ENCODE measurements at regions not wholly inside any gene's neighbourhood (a gene's known extent, or its start where the extent isn't known, plus 50 kb on each side); places are given as distances from the start of the nearest gene placed in this dataset.

DNA sequence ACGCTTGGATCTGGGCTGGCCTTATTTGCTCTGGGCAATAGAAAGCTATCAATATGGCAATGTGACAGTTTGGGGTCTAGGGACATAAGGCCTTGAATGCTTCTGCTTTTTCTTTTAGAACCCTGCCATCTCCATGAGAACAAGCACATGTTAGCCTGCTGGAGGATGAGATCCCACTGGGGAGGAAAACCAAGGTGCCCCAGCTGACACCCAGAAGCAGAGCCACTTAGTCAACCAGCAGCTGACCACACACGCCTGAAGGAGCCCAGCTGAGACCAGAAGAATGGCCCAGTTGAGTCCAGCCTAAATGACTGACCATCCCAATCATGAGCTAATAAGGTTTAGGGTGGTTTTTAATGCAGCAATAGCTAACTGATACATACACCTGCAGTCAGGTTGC, 171.2 kb downstream of the AHSP start:
- no peaks in the 10 kb centered on the region for H3K27me3 ChIP-seq (ENCODE audit: insufficient read depth, poor library complexity, severe bottlenecking)
- ATAC-seq (ENCODE audit: low read depth) (no peak), DNase-seq (ENCODE audit: low spot score) (no peak)
- peaks cover 22% of the 10 kb centered on the region for H3K36me3 ChIP-seq (ENCODE audit: low read depth)
- H3K9me3 ChIP-seq (ENCODE audit: severe bottlenecking) = no peaks in the 10 kb centered on the region
- no peak overlapping the region for H3K27ac ChIP-seq (ENCODE audit: poor library complexity, severe bottlenecking)
- TF ChIP-seq, protein P1, sequence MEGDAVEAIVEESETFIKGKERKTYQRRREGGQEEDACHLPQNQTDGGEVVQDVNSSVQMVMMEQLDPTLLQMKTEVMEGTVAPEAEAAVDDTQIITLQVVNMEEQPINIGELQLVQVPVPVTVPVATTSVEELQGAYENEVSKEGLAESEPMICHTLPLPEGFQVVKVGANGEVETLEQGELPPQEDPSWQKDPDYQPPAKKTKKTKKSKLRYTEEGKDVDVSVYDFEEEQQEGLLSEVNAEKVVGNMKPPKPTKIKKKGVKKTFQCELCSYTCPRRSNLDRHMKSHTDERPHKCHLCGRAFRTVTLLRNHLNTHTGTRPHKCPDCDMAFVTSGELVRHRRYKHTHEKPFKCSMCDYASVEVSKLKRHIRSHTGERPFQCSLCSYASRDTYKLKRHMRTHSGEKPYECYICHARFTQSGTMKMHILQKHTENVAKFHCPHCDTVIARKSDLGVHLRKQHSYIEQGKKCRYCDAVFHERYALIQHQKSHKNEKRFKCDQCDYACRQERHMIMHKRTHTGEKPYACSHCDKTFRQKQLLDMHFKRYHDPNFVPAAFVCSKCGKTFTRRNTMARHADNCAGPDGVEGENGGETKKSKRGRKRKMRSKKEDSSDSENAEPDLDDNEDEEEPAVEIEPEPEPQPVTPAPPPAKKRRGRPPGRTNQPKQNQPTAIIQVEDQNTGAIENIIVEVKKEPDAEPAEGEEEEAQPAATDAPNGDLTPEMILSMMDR (IDR thresholded peaks at IDR 0.05; ENCODE audit: poor library complexity, severe bottlenecking) = no peak
- H3K4me3 ChIP-seq (ENCODE audit: severe bottlenecking) = no peak overlapping the region
- H3K4me1 ChIP-seq (ENCODE audit: insufficient read depth, poor library complexity, severe bottlenecking) = peaks cover 6% of the 10 kb centered on the region

DNA sequence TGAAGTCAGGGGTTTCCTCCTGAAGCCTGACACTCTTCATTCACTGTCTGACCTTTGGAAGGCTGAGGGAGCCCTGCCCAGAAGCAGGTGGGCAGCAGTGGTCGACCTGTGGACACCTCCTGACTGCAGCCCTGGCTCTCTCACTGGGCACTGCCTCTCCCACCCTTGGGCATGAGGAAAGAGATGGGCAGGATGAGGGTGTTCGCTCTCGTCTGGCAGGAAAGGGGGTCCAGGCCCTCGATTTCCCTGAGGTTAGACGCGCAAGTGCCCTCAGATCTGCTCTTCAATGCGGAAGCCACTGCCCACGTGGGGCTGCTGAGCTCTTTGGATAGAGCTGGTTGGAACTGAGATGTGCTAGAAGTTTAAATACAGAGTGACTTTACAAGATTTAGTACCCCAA, 171.9 kb downstream of the AHSP start:
- ATAC-seq (ENCODE audit: low read depth) = no peak
- Histone ChIP-seq H3K9me3 (ENCODE audit: severe bottlenecking) (no peaks in the 10 kb centered on the region), H3K4me3 (ENCODE audit: severe bottlenecking) (no peak overlapping the region), H3K27me3 (ENCODE audit: insufficient read depth, poor library complexity, severe bottlenecking) (no peaks in the 10 kb centered on the region), H3K36me3 (ENCODE audit: low read depth) (peaks cover 29% of the 10 kb centered on the region), H3K27ac (ENCODE audit: poor library complexity, severe bottlenecking) (no peak overlapping the region), H3K4me1 (ENCODE audit: insufficient read depth, poor library complexity, severe bottlenecking) (peaks cover 6% of the 10 kb centered on the region)
- TF ChIP-seq, protein P1 (IDR thresholded peaks at IDR 0.05; ENCODE audit: poor library complexity, severe bottlenecking) = no peak
- no peak for DNase-seq (ENCODE audit: low spot score)

DNA sequence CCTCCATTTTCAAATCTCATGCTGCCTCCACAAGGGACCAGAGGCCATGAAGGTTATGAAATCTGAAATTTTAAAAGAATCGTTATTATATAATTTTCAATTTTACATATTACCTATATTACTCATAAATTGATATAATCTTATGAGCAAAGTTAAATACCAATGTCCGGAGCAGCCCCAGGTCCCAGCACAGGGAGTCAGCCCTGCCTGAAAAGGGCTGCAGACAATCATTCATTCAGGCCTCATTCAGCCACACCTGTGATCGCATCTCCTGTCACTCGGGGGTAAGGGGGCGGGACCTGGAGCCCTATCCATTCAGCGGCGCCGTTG, 172.5 kb downstream of the AHSP start:
- Histone ChIP-seq H3K27me3 (ENCODE audit: insufficient read depth, poor library complexity, severe bottlenecking) (no peaks in the 10 kb centered on the region), H3K36me3 (ENCODE audit: low read depth) (peaks cover 35% of the 10 kb centered on the region), H3K4me1 (ENCODE audit: insufficient read depth, poor library complexity, severe bottlenecking) (peaks cover 6% of the 10 kb centered on the region), H3K27ac (ENCODE audit: poor library complexity, severe bottlenecking) (peak overlapping the region; percentile 32), H3K9me3 (ENCODE audit: severe bottlenecking) (no peaks in the 10 kb centered on the region), H3K4me3 (ENCODE audit: severe bottlenecking) (peak overlapping the region; percentile 87)
- DNase-seq (ENCODE audit: low spot score) (no peak), ATAC-seq (ENCODE audit: low read depth) (no peak)
- TF ChIP-seq, protein P1 (IDR thresholded peaks at IDR 0.05; ENCODE audit: poor library complexity, severe bottlenecking) = no peak

DNA sequence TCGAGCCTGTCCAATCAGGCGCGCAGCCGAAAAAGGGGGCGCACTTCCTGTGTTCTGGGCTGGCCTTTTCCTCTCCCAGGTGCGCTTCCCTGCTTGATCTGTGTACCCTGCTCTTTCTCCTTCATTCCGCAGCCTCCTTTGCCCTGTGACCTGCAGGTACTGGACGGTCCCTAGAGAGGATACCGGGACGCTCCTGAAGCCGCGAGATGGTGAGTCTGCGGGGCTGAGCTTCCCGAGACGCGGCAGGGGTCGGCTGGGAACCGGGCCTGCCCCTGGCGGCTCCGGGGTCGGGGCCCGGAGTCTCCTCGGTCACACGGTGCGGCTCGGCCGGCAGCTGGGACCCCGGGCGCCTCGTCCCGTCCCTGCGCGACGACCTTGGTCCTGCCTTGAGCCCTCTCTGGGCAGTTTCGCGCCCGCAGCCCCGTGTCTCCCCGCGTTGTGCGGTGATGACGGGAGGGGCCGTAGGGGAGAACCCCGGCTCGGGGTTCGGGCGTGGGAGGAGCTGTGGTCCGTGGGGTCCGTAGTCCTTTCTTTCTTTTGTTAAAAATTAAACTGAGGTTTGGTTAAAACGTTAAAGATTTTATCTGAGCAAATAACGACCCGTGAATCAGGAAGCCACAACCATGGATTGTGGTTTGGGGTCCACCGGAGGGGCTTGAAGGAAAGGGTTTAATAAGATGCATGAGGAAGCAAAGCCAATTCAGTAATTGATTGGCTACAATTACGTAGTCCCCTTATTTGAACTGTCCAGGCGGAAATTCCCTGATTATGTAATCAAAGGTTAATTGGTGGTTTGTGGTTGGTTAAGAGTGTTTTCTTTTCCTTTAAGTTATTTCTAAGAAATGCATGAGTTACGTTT, 172.8 kb upstream of the ZNF267 start:
- H3K4me3 ChIP-seq (ENCODE audit: severe bottlenecking) = peak overlapping the region; percentile 87
- H3K27ac ChIP-seq (ENCODE audit: poor library complexity, severe bottlenecking) = peak overlapping the region; percentile 32
- no peaks in the 10 kb centered on the region for H3K27me3 ChIP-seq (ENCODE audit: insufficient read depth, poor library complexity, severe bottlenecking)
- peak; percentile 98 for ATAC-seq (ENCODE audit: low read depth)
- H3K4me1 ChIP-seq (ENCODE audit: insufficient read depth, poor library complexity, severe bottlenecking) = peaks cover 6% of the 10 kb centered on the region
- TF ChIP-seq, protein P1 (IDR thresholded peaks at IDR 0.05; ENCODE audit: poor library complexity, severe bottlenecking) = no peak
- DNase-seq (ENCODE audit: low spot score) = peak; percentile 93
- no peaks in the 10 kb centered on the region for H3K9me3 ChIP-seq (ENCODE audit: severe bottlenecking)
- H3K36me3 ChIP-seq (ENCODE audit: low read depth) = peaks cover 41% of the 10 kb centered on the region

DNA sequence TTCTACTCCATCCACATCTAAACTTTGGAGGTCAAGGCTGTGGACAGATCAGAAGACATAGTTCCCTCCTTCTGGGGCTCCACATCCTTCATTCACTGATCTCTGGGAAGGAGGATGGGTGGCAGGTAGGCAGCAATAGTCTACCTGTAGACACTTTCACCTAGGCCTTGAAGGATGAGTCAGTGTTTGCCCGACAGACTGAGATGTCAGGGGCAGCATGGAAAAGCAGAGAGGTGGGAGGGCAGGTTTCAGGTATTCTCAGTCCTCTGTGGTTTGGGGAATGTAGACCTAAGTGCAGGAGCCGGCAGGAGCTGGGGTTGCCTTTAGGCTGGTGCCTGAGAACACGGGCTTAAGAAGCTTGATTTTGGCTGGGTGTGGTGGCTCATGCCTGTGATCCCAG, 171.9 kb upstream of the ZNF267 start:
- ATAC-seq (ENCODE audit: low read depth) (no peak), DNase-seq (ENCODE audit: low spot score) (no peak)
- TF ChIP-seq, protein P1 (IDR thresholded peaks at IDR 0.05; ENCODE audit: poor library complexity, severe bottlenecking) = no peak
- no peak overlapping the region for H3K4me3 ChIP-seq (ENCODE audit: severe bottlenecking)
- H3K27me3 ChIP-seq (ENCODE audit: insufficient read depth, poor library complexity, severe bottlenecking) = no peaks in the 10 kb centered on the region
- no peaks in the 10 kb centered on the region for H3K9me3 ChIP-seq (ENCODE audit: severe bottlenecking)
- peaks cover 45% of the 10 kb centered on the region for H3K36me3 ChIP-seq (ENCODE audit: low read depth)
- H3K4me1 ChIP-seq (ENCODE audit: insufficient read depth, poor library complexity, severe bottlenecking) = peaks cover 6% of the 10 kb centered on the region
- H3K27ac ChIP-seq (ENCODE audit: poor library complexity, severe bottlenecking) = no peak overlapping the region

Measured in RWPE2 (cell line).